ENCODE measurements at regions not wholly inside any gene's neighbourhood (a gene's known extent, or its start where the extent isn't known, plus 50 kb on each side); places are given as distances from the start of the nearest gene placed in this dataset.

GRCh38 chr6:145323646-145324045 is 411.7 kb downstream of the EPM2A start:
- BruUV-seq (replicated peaks), result no TSS peak
- Histone ChIP-seq H3K9me2 (replicated peaks; ENCODE audit: low read length) (no peaks in the 10 kb centered on the region), H2AFZ (ENCODE audit: low read length) (no peak overlapping the region), H3K9me3 (ENCODE audit: low read length) (no peaks in the 10 kb centered on the region), H3K27me3 (ENCODE audit: low read length) (no peaks in the 10 kb centered on the region), H3K9ac (ENCODE audit: low read length) (no peak overlapping the region), H3K79me2 (ENCODE audit: low read length) (no peaks in the 10 kb centered on the region), H3K4me3 (ENCODE audit: low read length) (no peak overlapping the region), H3K4me1 (ENCODE audit: insufficient read depth, low read length) (no peaks in the 10 kb centered on the region), H4K20me1 (ENCODE audit: low read length) (no peaks in the 10 kb centered on the region), H3F3A (ENCODE audit: low read length, unreplicated experiment) (no peaks in the 10 kb centered on the region), H3K4me2 (ENCODE audit: low read length) (no peak overlapping the region), H3K36me3 (ENCODE audit: low read depth, low read length) (no peaks in the 10 kb centered on the region), H3K27ac (ENCODE audit: low read length) (no peak overlapping the region)
- ATAC-seq, result no peak
- ChIA-PET CTCF (no interaction called here), POLR2A (ENCODE audit: unreplicated experiment) (no interaction called here)
- no peak for DNase-seq
- TF ChIP-seq CTCF (conservative IDR thresholded peaks at IDR 0.05; ENCODE audit: low read depth, low read length), result no peak
- intact Hi-C loops (cut with micrococcal nuclease), result no loop called here

GRCh38 chr6:145327586-145327985 is 407.7 kb downstream of the EPM2A start:
- intact Hi-C loops (cut with micrococcal nuclease), result no loop called here
- no peaks in the 10 kb centered on the region for H3K9me3 ChIP-seq (ENCODE audit: low read length)
- no peaks in the 10 kb centered on the region for H3F3A ChIP-seq (ENCODE audit: low read length, unreplicated experiment)
- no peaks in the 10 kb centered on the region for H3K27me3 ChIP-seq (ENCODE audit: low read length)
- H3K27ac ChIP-seq (ENCODE audit: low read length), result no peak overlapping the region
- H4K20me1 ChIP-seq (ENCODE audit: low read length), result no peaks in the 10 kb centered on the region
- H3K4me3 ChIP-seq (ENCODE audit: low read length), result no peak overlapping the region
- TF ChIP-seq EZH2phosphoT487 (IDR thresholded peaks at IDR 0.05; ENCODE audit: borderline replicate concordance, low read length) (no peak), EZH2 (IDR thresholded peaks at IDR 0.05; ENCODE audit: low read length, unreplicated experiment) (no peak), CTCF (conservative IDR thresholded peaks at IDR 0.05; ENCODE audit: low read depth, low read length) (no peak)
- no peak for DNase-seq
- no peaks in the 10 kb centered on the region for H3K4me1 ChIP-seq (ENCODE audit: insufficient read depth, low read length)
- no peak for ATAC-seq
- H3K9ac ChIP-seq (ENCODE audit: low read length), result no peak overlapping the region
- no peaks in the 10 kb centered on the region for H3K9me2 ChIP-seq (replicated peaks; ENCODE audit: low read length)
- BruUV-seq (replicated peaks), result no TSS peak
- no peak overlapping the region for H3K4me2 ChIP-seq (ENCODE audit: low read length)
- POLR2A ChIA-PET (ENCODE audit: unreplicated experiment), result no interaction called here
- H2AFZ ChIP-seq (ENCODE audit: low read length), result no peak overlapping the region
- no peaks in the 10 kb centered on the region for H3K36me3 ChIP-seq (ENCODE audit: low read depth, low read length)
- CTCF ChIA-PET, result no interaction called here
- no peaks in the 10 kb centered on the region for H3K79me2 ChIP-seq (ENCODE audit: low read length)

- Histone ChIP-seq H3K27ac (ENCODE audit: low read length) (no peak overlapping the region), H3K27me3 (ENCODE audit: low read length) (no peaks in the 10 kb centered on the region), H4K20me1 (ENCODE audit: low read length) (no peaks in the 10 kb centered on the region), H3F3A (ENCODE audit: low read length, unreplicated experiment) (no peaks in the 10 kb centered on the region), H3K4me1 (ENCODE audit: insufficient read depth, low read length) (no peaks in the 10 kb centered on the region), H2AFZ (ENCODE audit: low read length) (no peak overlapping the region), H3K4me3 (ENCODE audit: low read length) (no peak overlapping the region), H3K9ac (ENCODE audit: low read length) (no peak overlapping the region), H3K9me2 (replicated peaks; ENCODE audit: low read length) (no peaks in the 10 kb centered on the region), H3K36me3 (ENCODE audit: low read depth, low read length) (no peaks in the 10 kb centered on the region), H3K4me2 (ENCODE audit: low read length) (no peak overlapping the region), H3K79me2 (ENCODE audit: low read length) (no peaks in the 10 kb centered on the region), H3K9me3 (ENCODE audit: low read length) (no peaks in the 10 kb centered on the region)
- ATAC-seq, result no peak
- DNase-seq, result no peak
- BruUV-seq (replicated peaks), result no TSS peak
- intact Hi-C loops (cut with micrococcal nuclease), result no loop called here
- TF ChIP-seq EZH2phosphoT487 (IDR thresholded peaks at IDR 0.05; ENCODE audit: borderline replicate concordance, low read length) (no peak), EZH2 (IDR thresholded peaks at IDR 0.05; ENCODE audit: low read length, unreplicated experiment) (no peak), CTCF (conservative IDR thresholded peaks at IDR 0.05; ENCODE audit: low read depth, low read length) (no peak)
- ChIA-PET CTCF (interaction anchor here (0.6 kb wide), 1 partner anchor 310 kb away, joined by 3 read pairs; no protein-coding TSS in a partner anchor), POLR2A (ENCODE audit: unreplicated experiment) (no interaction called here)
Observed at GRCh38 chr6:145329257-145329656, 406.1 kb downstream of the EPM2A start.

Measured in PC-3 (cell line).